GM23338 (cell line): ENCODE measurements at regions not wholly inside any gene's neighbourhood (a gene's known extent, or its start where the extent isn't known, plus 50 kb on each side); places are given as distances from the start of the nearest gene placed in this dataset.

Experiments used
- ATAC-seq: fragments of 200-7000 bp; cut with Tn5 transposase; 3 replicates; pipeline ENCODE4 v1.9.1; 2020
- DNase-seq: peaks from one replicate; pipeline ENCODE4 v3.0.0-alpha.2; 2015; ENCODE audit warnings: low spot score
- H2AFZ ChIP-seq: fragments of 200-600 bp; sonication (generic); 2 replicates; pipeline ENCODE4 v1.8.0; 2016; ENCODE audit warnings: antibody characterized with exemption, mild to moderate bottlenecking, moderate library complexity
- H3F3A ChIP-seq: fragments of 200-600 bp; sonication (generic); replicated peaks from 2 replicates; pipeline ENCODE4 v1.8.0; 2017; ENCODE audit warnings: antibody characterized with exemption, mixed run types, low read depth
- H3K27ac ChIP-seq: fragments of 200-600 bp; sonication (generic); 2 replicates; pipeline ENCODE4 v1.6.1; 2016; ENCODE audit warnings: low read depth
- H3K27me3 ChIP-seq: fragments of 200-600 bp; sonication (generic); 2 replicates; pipeline ENCODE4 v1.8.0; 2016; ENCODE audit warnings: mild to moderate bottlenecking, mixed run types, moderate library complexity; ENCODE audit not compliant: insufficient read depth
- H3K36me3 ChIP-seq: fragments of 200-600 bp; sonication (generic); 2 replicates; pipeline ENCODE4 v1.8.0; 2016; ENCODE audit warnings: mild to moderate bottlenecking; ENCODE audit not compliant: insufficient read depth
- H3K4me1 ChIP-seq: fragments of 200-600 bp; sonication (generic); 2 replicates; pipeline ENCODE4 v1.8.0; 2016; ENCODE audit warnings: mild to moderate bottlenecking, moderate library complexity; ENCODE audit not compliant: insufficient read depth
- H3K4me2 ChIP-seq: fragments of 200-600 bp; sonication (generic); 2 replicates; pipeline ENCODE4 v1.7.1; 2017; ENCODE audit warnings: mixed run types
- H3K4me3 ChIP-seq: fragments of 200-600 bp; sonication (generic); 2 replicates; pipeline ENCODE4 v1.6.1; 2016; ENCODE audit warnings: mixed run types
- H3K79me2 ChIP-seq: fragments of 200-600 bp; sonication (generic); replicated peaks from 2 replicates; pipeline ENCODE4 v1.8.0; 2017; ENCODE audit warnings: mild to moderate bottlenecking; ENCODE audit not compliant: insufficient read depth
- H3K9me2 ChIP-seq: fragments of 200-600 bp; sonication (generic); 2 replicates; pipeline ENCODE4 v1.8.0; 2017; ENCODE audit not compliant: insufficient read depth
- H4K20me1 ChIP-seq: fragments of 200-600 bp; sonication (generic); replicated peaks from 2 replicates; pipeline ENCODE4 v1.8.0; 2017; ENCODE audit warnings: mild to moderate bottlenecking; ENCODE audit not compliant: insufficient read depth
- H3K27ac Mint-ChIP-seq: 2 replicates; pipeline ENCODE4 v1.8.0; 2020; ENCODE audit warnings: inconsistent platforms, mild to moderate bottlenecking, moderate library complexity, mixed read lengths
- H3K27me3 Mint-ChIP-seq: 3 replicates; pipeline ENCODE4 v1.8.0; 2022; ENCODE audit warnings: low read depth, mild to moderate bottlenecking, moderate library complexity, mixed read lengths, inconsistent platforms; ENCODE audit not compliant: insufficient read depth, poor library complexity
- H3K36me3 Mint-ChIP-seq: 3 replicates; pipeline ENCODE4 v1.8.0; 2021; ENCODE audit warnings: low read depth, mild to moderate bottlenecking, inconsistent platforms, moderate library complexity, mixed read lengths
- H3K4me1 Mint-ChIP-seq: 3 replicates; pipeline ENCODE4 v1.8.0; 2020; ENCODE audit warnings: mild to moderate bottlenecking, inconsistent platforms, mixed read lengths
- H3K4me3 Mint-ChIP-seq: 3 replicates; pipeline ENCODE4 v1.8.0; 2021; ENCODE audit warnings: moderate library complexity, mild to moderate bottlenecking, inconsistent platforms, mixed read lengths
- H3K9me3 Mint-ChIP-seq: 3 replicates; pipeline ENCODE4 v1.8.0; 2020; ENCODE audit warnings: moderate library complexity, mild to moderate bottlenecking, inconsistent platforms, mixed read lengths
- CREB1 ChIP-seq: fragments of 250-450 bp; sonication (Bioruptor Pico); IDR thresholded peaks from 2 replicates; pipeline ENCODE4 v1.5.0; 2020; ENCODE audit warnings: low read depth, mild to moderate bottlenecking, moderate library complexity
- CTCF ChIP-seq, 2 experiments: fragments of 200-600 bp in 1 of 2; sonication (generic) in 1 of 2; conservative IDR thresholded peaks; 2 replicates each; pipeline versions ENCODE4 v1.5.1 to v1.6.1; 2016 to 2017; ENCODE audit warnings: antibody characterized with exemption in 2 of 2, low read depth in 2 of 2, mild to moderate bottlenecking in 2 of 2, moderate library complexity in 1 of 2
- ETS1 ChIP-seq: IDR thresholded peaks from 2 replicates; pipeline ENCODE4 v1.6.1; 2016; ENCODE audit warnings: antibody characterized with exemption
- EZH2 ChIP-seq: fragments of 200-600 bp; sonication (generic); IDR thresholded peaks from one replicate; pipeline ENCODE4 v1.8.0; 2017; ENCODE audit warnings: antibody characterized with exemption, mild to moderate bottlenecking, low read depth; ENCODE audit not compliant: unreplicated experiment
- EZH2phosphoT487 ChIP-seq: fragments of 200-600 bp; sonication (generic); IDR thresholded peaks from one replicate; pipeline ENCODE4 v1.8.1; 2018; ENCODE audit warnings: antibody characterized with exemption; ENCODE audit not compliant: unreplicated experiment
- JUNB ChIP-seq: IDR thresholded peaks from one replicate; pipeline ENCODE4 v1.6.1; 2016; ENCODE audit warnings: antibody characterized with exemption; ENCODE audit not compliant: unreplicated experiment
- NANOG ChIP-seq: IDR thresholded peaks from 2 replicates; pipeline ENCODE4 v1.6.1; 2016; ENCODE audit warnings: antibody characterized with exemption, borderline replicate concordance
- POLR2AphosphoS5 ChIP-seq: IDR thresholded peaks from 2 replicates; pipeline ENCODE4 v1.6.1; 2016; ENCODE audit warnings: antibody characterized with exemption, low read depth
- REST ChIP-seq: IDR thresholded peaks from one replicate; pipeline ENCODE4 v1.6.1; 2018; ENCODE audit warnings: antibody characterized with exemption; ENCODE audit not compliant: unreplicated experiment
- STAT1 ChIP-seq: IDR thresholded peaks from one replicate; pipeline ENCODE4 v1.6.1; 2016; ENCODE audit warnings: antibody characterized with exemption; ENCODE audit not compliant: unreplicated experiment
- ZNF114 ChIP-seq: fragments of 250-450 bp; sonication (Bioruptor Pico); IDR thresholded peaks from 2 replicates; pipeline ENCODE4 v1.5.0; 2020; ENCODE audit warnings: mild to moderate bottlenecking, moderate library complexity
- ZNF331 ChIP-seq: fragments of 250-450 bp; sonication (Bioruptor Pico); IDR thresholded peaks from 2 replicates; pipeline ENCODE4 v1.5.0; 2020; ENCODE audit warnings: low read depth, mild to moderate bottlenecking, moderate library complexity
- TF ChIP-seq, protein P1 (sequence below): fragments of 250-450 bp; sonication (Bioruptor Pico); IDR thresholded peaks from 2 replicates; pipeline ENCODE4 v1.5.0; 2020; ENCODE audit warnings: mild to moderate bottlenecking, moderate library complexity

GRCh38 chr15:30010746-30011145 lies 72.0 kb upstream of the GOLGA8J start:
- H3K9me3 Mint-ChIP-seq = no peaks in the 10 kb centered on the region
- H3K4me3 Mint-ChIP-seq = no peak overlapping the region
- no peak for ATAC-seq
- Histone ChIP-seq H4K20me1 (no peaks in the 10 kb centered on the region), H3K27ac (no peak overlapping the region), H3F3A (no peaks in the 10 kb centered on the region), H3K79me2 (no peaks in the 10 kb centered on the region), H3K4me1 (no peaks in the 10 kb centered on the region), H3K4me3 (no peak overlapping the region), H3K36me3 (no peaks in the 10 kb centered on the region), H3K27me3 (no peaks in the 10 kb centered on the region), H2AFZ (no peak overlapping the region), H3K9me2 (no peaks in the 10 kb centered on the region), H3K4me2 (no peak overlapping the region)
- H3K4me1 Mint-ChIP-seq = no peaks in the 10 kb centered on the region
- no peaks in the 10 kb centered on the region for H3K36me3 Mint-ChIP-seq
- H3K27ac Mint-ChIP-seq = no peak overlapping the region
- DNase-seq = no peak
- H3K27me3 Mint-ChIP-seq = no peaks in the 10 kb centered on the region
- TF ChIP-seq POLR2AphosphoS5 (no peak), ZNF114 (CRISPR knock-in tag) (no peak), REST (no peak), ETS1 (no peak), JUNB (no peak), NANOG (no peak), CREB1 (CRISPR knock-in tag) (no peak), CTCF (conservative IDR thresholded peaks at IDR 0.05; ENCODE audit: low read depth in 2 of 2) (no peak), EZH2phosphoT487 (no peak), STAT1 (no peak), ZNF331 (CRISPR knock-in tag) (no peak), EZH2 (no peak)
- TF ChIP-seq, protein P1, sequence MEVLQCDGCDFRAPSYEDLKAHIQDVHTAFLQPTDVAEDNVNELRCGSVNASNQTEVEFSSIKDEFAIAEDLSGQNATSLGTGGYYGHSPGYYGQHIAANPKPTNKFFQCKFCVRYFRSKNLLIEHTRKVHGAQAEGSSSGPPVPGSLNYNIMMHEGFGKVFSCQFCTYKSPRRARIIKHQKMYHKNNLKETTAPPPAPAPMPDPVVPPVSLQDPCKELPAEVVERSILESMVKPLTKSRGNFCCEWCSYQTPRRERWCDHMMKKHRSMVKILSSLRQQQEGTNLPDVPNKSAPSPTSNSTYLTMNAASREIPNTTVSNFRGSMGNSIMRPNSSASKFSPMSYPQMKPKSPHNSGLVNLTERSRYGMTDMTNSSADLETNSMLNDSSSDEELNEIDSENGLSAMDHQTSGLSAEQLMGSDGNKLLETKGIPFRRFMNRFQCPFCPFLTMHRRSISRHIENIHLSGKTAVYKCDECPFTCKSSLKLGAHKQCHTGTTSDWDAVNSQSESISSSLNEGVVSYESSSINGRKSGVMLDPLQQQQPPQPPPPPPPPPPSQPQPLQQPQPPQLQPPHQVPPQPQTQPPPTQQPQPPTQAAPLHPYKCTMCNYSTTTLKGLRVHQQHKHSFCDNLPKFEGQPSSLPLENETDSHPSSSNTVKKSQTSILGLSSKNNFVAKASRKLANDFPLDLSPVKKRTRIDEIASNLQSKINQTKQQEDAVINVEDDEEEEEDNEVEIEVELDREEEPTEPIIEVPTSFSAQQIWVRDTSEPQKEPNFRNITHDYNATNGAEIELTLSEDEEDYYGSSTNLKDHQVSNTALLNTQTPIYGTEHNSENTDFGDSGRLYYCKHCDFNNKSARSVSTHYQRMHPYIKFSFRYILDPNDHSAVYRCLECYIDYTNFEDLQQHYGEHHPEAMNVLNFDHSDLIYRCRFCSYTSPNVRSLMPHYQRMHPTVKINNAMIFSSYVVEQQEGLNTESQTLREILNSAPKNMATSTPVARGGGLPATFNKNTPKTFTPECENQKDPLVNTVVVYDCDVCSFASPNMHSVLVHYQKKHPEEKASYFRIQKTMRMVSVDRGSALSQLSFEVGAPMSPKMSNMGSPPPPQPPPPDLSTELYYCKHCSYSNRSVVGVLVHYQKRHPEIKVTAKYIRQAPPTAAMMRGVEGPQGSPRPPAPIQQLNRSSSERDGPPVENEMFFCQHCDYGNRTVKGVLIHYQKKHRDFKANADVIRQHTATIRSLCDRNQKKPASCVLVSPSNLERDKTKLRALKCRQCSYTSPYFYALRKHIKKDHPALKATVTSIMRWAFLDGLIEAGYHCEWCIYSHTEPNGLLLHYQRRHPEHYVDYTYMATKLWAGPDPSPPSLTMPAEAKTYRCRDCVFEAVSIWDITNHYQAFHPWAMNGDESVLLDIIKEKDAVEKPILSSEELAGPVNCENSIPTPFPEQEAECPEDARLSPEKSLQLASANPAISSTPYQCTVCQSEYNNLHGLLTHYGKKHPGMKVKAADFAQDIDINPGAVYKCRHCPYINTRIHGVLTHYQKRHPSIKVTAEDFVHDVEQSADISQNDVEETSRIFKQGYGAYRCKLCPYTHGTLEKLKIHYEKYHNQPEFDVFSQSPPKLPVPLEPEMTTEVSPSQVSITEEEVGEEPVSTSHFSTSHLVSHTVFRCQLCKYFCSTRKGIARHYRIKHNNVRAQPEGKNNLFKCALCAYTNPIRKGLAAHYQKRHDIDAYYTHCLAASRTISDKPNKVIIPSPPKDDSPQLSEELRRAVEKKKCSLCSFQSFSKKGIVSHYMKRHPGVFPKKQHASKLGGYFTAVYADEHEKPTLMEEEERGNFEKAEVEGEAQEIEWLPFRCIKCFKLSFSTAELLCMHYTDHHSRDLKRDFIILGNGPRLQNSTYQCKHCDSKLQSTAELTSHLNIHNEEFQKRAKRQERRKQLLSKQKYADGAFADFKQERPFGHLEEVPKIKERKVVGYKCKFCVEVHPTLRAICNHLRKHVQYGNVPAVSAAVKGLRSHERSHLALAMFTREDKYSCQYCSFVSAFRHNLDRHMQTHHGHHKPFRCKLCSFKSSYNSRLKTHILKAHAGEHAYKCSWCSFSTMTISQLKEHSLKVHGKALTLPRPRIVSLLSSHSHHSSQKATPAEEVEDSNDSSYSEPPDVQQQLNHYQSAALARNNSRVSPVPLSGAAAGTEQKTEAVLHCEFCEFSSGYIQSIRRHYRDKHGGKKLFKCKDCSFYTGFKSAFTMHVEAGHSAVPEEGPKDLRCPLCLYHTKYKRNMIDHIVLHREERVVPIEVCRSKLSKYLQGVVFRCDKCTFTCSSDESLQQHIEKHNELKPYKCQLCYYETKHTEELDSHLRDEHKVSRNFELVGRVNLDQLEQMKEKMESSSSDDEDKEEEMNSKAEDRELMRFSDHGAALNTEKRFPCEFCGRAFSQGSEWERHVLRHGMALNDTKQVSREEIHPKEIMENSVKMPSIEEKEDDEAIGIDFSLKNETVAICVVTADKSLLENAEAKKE (CRISPR knock-in tag) = no peak
